ENCODE measurements at regions not wholly inside any gene's neighbourhood (a gene's known extent, or its start where the extent isn't known, plus 50 kb on each side); places are given as distances from the start of the nearest gene placed in this dataset.
"Not testable (repeated sequence)": the region's sequence is repeated elsewhere in the genome, so short reads cannot be mapped to it uniquely, and the experiment has no call there.

DNA sequence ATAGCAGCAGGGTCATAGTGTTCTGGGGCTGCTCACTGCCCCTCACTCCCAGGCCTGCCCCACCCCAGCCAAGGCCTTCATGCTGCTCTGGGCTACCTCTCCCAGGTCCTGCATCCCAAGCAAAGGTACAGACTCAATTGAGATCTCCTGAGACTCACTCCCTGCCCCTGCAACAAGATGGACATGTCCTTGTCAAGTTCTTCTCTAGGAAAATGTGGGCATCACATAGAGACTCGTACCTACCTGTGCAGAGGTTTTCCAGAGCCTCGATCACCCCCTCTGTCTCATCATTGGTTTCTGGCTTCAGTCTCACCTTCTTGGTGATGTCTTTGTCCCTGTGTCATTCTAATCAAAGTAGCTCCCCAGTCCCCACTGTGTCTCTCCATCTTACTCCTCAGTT is 71.8 kb upstream of the UCN3 start:
- DNase-seq; H3K27ac Mint-ChIP-seq; ATAC-seq; H3K4me3 Mint-ChIP-seq; H3K9me3 Mint-ChIP-seq; H3K36me3 Mint-ChIP-seq (ENCODE audit: low read depth); H3K27me3 Mint-ChIP-seq: not testable (repeated sequence)
- peaks cover 20% of the 10 kb centered on the region for H3K4me1 Mint-ChIP-seq

- ATAC-seq (peak; percentile 38), DNase-seq (peak; percentile 34)
- Mint-ChIP-seq H3K27ac (no peak overlapping the region), H3K9me3 (no peaks in the 10 kb centered on the region), H3K4me3 (no peak overlapping the region), H3K36me3 (ENCODE audit: low read depth) (no peaks in the 10 kb centered on the region), H3K27me3 (no peaks in the 10 kb centered on the region), H3K4me1 (peaks cover 20% of the 10 kb centered on the region)
Measured at GRCh38 chr10:5293691-5294550, 70.8 kb upstream of the UCN3 start.

- Mint-ChIP-seq H3K4me1 (peaks cover 9% of the 10 kb centered on the region), H3K27ac (peak overlapping the region; percentile 39), H3K36me3 (ENCODE audit: low read depth) (peaks cover 2% of the 10 kb centered on the region), H3K27me3 (no peaks in the 10 kb centered on the region), H3K4me3 (no peak overlapping the region), H3K9me3 (no peaks in the 10 kb centered on the region)
- DNase-seq (no peak), ATAC-seq (no peak)
Measured at GRCh38 chr10:5297466-5297865, 67.3 kb upstream of the UCN3 start.

DNA sequence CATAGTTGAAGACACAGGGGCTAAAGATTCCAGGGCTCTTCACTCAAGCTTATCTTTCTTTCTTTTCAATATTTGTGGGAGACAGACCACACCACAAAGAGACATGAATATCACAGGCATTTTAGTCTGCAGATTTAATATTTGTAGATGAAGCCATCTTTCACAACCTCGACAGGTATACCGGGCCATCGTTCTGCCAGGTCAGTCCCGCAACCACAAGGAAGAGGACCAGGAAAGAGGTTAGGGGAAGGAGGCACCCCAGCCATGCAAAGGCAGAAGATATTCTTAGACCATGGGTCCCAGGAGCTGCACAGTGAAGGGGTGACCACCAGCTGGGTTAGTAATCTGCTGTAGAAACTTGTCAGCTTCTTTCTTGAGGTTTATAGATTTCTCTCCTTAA is 66.8 kb upstream of the UCN3 start:
- H3K27ac Mint-ChIP-seq, result no peak overlapping the region
- H3K9me3 Mint-ChIP-seq, result peaks cover under 1% of the 10 kb centered on the region
- ATAC-seq (no peak), DNase-seq (no peak)
- H3K4me3 Mint-ChIP-seq, result no peak overlapping the region
- H3K27me3 Mint-ChIP-seq, result no peaks in the 10 kb centered on the region
- peaks cover 8% of the 10 kb centered on the region for H3K4me1 Mint-ChIP-seq
- peaks cover 2% of the 10 kb centered on the region for H3K36me3 Mint-ChIP-seq (ENCODE audit: low read depth)

DNA sequence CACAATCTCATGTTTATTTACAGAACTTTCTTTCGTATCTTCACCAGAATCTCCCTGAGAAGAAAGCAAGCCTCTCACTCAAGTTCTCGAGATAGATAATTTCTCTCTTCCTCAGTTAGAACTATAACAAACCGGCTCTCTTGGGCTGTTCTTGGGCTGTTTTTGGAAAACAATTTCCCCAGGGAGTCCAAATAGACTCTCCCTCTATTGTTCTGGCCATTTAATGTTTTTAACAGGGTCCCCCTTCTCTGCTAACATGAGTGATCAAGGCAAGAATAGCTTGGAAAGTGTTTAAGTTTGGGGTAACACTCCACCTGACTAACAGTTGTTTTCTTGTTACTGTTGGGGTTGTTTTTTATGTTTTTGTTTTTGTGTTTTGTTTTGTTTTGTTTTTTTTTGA is 64.8 kb upstream of the UCN3 start:
- no peak for DNase-seq
- H3K4me1 Mint-ChIP-seq, result peaks cover 8% of the 10 kb centered on the region
- peaks cover 12% of the 10 kb centered on the region for H3K9me3 Mint-ChIP-seq
- peaks cover 2% of the 10 kb centered on the region for H3K36me3 Mint-ChIP-seq (ENCODE audit: low read depth)
- H3K27ac Mint-ChIP-seq, result no peak overlapping the region
- no peak for ATAC-seq
- H3K4me3 Mint-ChIP-seq, result no peak overlapping the region
- H3K27me3 Mint-ChIP-seq, result no peaks in the 10 kb centered on the region

GRCh38 chr10:5303504-5303903 is 61.3 kb upstream of the UCN3 start:
- Mint-ChIP-seq H3K27me3 (no peaks in the 10 kb centered on the region), H3K9me3 (peaks cover 12% of the 10 kb centered on the region), H3K27ac (no peak overlapping the region), H3K4me3 (no peak overlapping the region), H3K36me3 (ENCODE audit: low read depth) (peaks cover 2% of the 10 kb centered on the region), H3K4me1 (peaks cover 2% of the 10 kb centered on the region)
- DNase-seq, result no peak
- ATAC-seq, result no peak

DNA sequence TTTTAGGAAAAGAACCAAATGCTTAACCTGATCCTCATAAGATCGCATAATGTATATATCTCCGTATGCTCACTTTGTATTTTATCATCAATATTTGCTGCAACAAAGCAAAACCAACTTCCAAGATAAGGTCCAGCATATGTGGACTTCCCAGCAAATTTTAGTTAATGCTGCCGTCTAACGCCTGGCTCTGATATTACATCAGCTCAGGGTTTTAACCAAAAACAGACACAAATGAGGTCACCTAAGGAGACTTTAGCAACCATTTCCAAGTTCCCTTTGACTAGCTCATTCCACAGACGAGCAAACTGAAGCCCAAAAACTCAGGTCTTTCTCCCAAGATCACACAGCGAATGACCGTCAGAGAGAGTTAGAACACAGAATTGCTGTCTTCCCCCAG is 59.4 kb upstream of the UCN3 start:
- Mint-ChIP-seq H3K9me3 (peaks cover 12% of the 10 kb centered on the region), H3K4me1 (no peaks in the 10 kb centered on the region), H3K27ac (no peak overlapping the region), H3K36me3 (ENCODE audit: low read depth) (no peaks in the 10 kb centered on the region), H3K27me3 (peaks cover 3% of the 10 kb centered on the region), H3K4me3 (no peak overlapping the region)
- ATAC-seq (no peak), DNase-seq (no peak)

GRCh38 chr10:5310914-5311313 is 53.9 kb upstream of the UCN3 start:
- Mint-ChIP-seq H3K4me3 (no peak overlapping the region), H3K27ac (no peak overlapping the region), H3K36me3 (ENCODE audit: low read depth) (no peaks in the 10 kb centered on the region), H3K9me3 (no peaks in the 10 kb centered on the region), H3K27me3 (peaks cover 3% of the 10 kb centered on the region), H3K4me1 (no peaks in the 10 kb centered on the region)
- ATAC-seq (no peak), DNase-seq (no peak)

DNA sequence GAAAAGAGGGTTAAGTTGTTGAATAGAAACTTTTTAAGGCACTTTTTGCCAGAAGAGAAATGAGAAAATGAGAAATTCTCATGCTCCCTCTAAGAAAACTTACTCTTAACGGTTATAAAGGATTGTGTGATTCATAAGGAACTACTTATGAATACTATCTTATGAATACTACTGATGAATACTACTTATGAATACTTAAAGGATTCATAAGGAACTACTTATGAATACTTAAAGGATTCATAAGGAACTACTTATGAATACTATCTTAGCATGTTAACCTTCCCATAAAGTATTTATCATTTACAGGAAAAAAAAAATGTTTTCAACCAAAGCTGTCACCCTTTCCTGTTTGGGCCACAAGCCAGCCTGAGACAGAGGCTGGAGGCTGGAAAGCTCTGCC is 53.1 kb upstream of the UCN3 start:
- H3K4me1 Mint-ChIP-seq, result no peaks in the 10 kb centered on the region
- ATAC-seq (no peak), DNase-seq (no peak)
- peaks cover 3% of the 10 kb centered on the region for H3K27me3 Mint-ChIP-seq
- no peaks in the 10 kb centered on the region for H3K9me3 Mint-ChIP-seq
- H3K4me3 Mint-ChIP-seq, result no peak overlapping the region
- H3K36me3 Mint-ChIP-seq (ENCODE audit: low read depth), result no peaks in the 10 kb centered on the region
- H3K27ac Mint-ChIP-seq, result no peak overlapping the region

DNA sequence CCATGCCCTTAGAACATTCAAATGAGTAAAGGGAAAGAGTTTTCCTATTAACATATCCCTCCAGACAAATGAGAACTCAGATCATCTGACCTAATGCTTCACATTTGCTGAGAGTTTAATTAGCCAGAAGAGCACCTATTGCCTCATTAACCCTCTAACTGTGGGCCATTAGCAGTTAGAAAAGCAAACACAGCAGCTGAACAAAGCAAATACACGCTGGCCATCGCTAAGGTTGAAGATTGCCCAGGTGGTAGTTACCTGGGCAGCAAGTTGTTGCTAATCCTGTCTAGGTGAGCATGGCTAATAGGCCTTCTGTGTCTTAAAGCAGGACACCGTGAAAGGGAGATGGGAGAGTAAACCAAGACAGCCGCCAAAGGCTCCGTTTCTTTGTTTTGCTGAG is 49.9 kb upstream of the UCN3 start:
- Mint-ChIP-seq H3K27me3 (no peaks in the 10 kb centered on the region), H3K4me3 (no peak overlapping the region), H3K36me3 (ENCODE audit: low read depth) (no peaks in the 10 kb centered on the region), H3K9me3 (no peaks in the 10 kb centered on the region), H3K27ac (no peak overlapping the region), H3K4me1 (peaks cover 27% of the 10 kb centered on the region)
- DNase-seq (no peak), ATAC-seq (no peak)

All from activated naive CD8-positive, alpha-beta T cell treated with anti-CD3 and anti-CD28 coated beads, Interleukin-2, amount 50 U/mL, for 24 hours (primary cell).